ENCODE measurements at regions not wholly inside any gene's neighbourhood (a gene's known extent, or its start where the extent isn't known, plus 50 kb on each side); places are given as distances from the start of the nearest gene placed in this dataset.
A peak's percentile ranks its signal among the peaks of the same experiment; 100 is the strongest.
"Not testable (repeated sequence)": the region's sequence is repeated elsewhere in the genome, so short reads cannot be mapped to it uniquely, and the experiment has no call there.

DNA sequence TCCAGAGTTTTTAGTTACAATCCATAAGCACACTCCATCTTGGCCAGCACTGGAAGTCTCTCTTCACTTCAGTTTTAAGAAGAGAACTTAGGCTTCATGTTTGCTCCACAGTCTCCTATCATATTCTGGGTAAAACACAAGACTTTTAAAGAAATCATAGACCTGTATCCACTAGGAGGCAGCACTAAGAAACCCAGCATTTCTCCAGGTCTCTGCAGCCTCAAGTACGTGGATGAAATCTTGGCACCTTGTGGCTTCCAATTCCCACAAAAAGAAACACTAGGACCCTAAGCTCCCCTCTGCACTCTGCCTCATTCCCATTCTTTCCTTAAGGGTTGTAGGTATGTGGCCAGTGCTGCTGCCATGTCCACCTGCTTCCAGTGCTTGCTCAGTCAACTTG is 367.3 kb upstream of the CASK start:
- no peak for DNase-seq

DNA sequence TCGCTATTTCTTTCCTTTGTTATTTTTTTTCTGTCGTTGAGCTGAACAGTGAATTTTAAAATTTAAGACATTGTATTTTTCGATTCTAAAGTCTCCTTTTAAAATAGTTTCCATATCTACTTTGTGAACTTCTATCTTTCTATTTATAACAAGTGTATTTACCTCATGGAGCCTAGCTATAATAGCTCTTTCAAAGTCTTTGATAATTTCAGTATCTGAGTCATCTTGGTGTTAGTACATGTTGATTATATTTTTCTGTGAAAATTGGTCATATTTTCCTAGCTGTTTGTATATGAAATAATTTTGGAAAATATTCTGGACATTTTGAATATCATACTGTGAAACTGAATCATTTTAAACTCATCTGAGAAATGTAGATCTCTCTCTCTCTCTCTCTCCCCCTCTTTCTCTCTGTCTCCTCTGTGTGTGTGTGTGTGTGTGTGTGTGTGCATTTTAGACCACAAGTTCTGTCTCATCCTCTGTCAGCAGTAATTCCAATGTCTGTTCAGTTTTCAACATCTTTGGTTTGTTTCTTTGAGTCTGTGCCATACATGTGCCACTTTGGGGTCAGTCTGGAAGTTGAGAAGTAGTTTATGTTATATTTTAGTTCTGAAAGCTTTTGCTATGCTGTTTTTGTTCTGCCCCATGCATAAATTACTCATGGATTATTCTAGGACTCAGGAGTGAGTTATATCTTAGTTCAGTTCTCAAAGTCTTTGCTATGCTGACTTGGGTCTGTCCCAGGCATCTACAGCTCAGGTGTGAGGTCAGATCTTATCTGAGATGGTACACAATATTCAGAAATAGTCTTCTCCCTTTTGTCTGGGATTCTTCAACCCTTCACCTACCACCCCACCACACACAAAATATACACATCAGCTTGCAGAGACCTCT is 366.4 kb upstream of the CASK start:
- DNase-seq = no peak

DNA sequence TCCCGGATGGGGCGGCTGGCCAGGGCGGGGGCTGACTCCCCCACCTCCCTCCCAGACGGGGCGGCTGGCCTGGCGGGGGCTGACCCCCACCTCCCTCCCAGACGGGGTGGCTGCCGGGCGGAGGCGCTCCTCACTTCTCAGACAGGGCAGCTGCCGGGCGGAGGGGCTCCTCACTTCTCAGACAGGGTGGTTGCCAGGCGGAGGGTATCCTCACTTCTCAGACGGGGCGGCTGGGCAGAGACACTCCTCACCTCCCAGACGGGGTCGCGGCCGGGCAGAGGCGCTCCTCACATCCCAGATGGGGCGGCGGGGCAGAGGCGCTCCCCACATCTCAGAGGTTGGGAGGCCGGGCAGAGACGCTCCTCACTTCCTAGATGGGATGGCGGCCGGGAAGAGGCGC is 362.3 kb upstream of the CASK start:
- DNase-seq = not testable (repeated sequence)

DNA sequence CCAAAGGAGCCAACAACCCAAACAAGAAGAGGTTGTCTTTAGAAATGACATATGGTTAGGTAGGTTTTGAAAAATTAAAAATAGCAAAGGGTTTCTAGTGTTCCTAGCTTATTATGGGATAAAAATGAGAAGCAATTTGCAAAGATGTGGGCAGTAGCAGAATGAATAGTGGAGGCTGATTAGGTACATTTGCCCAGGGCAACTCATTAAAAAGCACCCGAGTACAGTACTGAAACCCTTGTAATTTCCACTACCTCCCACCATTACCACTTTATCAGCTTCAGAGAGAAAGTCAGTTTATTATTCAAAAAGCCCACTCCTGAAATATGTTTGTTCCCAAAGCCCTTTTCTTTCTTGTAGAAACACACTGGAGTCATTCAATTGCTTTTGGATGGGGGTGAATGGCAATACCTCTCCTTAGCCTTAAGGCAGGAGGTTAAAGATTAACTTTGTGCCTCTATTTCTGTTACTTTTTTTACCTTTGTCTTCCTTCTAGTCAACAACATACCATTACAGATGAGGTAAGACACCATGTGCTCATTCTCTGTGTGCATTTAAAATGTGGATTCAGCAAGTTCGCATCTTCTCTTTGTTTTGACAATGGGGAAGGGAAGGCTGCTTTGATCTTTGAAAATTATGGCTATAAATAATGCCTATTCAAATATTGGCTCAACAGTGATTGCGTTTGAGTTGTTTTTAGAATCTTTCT is 353.8 kb upstream of the CASK start:
- no peak for DNase-seq

DNA sequence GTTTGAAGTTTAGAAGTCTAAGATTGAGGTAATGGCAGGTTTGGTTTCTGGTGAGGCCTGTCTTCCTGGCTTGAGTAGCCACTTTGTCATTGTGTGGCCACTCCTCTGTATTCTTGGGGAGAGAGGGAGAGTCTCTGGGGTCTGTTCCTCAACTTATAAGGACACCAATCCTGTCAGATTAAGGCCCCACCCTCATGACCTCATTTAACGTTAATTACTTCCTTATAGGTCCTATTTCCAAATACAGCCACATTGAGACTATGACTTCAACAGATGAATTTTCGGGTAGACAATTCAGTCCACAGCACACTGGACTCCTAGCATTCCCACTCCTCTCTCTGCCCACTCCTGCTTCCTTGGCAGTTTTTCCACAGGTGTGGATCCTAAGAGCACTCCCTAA is 350.8 kb upstream of the CASK start:
- no peak for DNase-seq

DNA sequence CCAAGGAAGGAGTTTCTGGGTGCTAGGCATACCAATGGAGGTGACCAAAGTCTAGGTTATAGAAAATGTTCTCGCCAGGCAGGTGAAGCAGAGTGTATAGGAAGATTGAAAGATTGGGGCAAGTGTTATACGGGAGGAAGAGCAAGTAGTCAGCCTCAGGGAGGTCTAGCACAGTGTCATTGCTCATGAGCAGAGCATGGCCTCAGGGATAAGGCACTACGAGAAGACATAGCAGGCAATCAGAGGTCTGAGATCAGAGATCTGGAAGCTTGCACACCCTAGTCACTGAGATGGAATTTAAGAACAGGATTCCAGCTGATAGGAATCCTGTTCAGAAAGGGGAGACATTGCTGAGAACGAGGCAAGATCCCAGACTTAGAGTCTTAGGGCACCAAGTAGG is 350.0 kb upstream of the CASK start:
- no peak for DNase-seq

DNA sequence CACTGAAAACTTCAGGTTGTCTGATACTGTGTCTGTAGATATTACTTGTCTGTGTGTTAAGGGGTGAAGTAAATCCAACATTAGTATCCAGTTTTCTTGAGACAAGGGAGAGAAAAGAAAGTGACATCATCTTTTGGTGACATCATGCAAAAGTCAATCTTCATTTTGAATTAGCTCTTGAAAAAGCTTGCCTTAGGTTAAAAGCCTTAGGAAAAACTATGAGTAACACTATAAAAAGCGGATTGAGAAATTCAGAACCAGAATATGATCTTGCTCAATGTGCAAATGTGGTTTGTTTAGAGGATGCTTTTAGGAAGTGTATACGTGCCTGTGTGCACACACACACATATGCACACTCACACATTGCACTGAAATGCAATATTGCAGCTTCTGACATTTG is 345.8 kb upstream of the CASK start:
- no peak for DNase-seq

DNA sequence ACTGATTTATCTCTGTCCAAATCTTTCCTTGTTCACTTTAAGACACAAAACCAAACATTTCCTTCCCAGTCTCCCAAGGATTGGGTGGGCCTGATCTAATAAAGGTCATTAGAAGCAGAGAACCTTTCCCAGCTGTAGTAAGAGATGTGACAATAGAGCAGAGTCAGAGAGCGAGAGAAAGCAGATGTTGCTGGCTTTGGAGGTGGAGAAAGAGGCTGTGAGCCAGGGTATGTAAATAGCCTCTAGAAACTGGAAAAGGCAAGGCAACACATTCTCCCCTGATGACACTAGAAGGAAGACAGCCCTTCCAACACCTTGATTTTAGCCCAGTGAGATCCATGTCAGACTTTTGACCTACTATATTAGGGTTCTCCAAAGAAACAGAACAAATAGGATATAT is 337.5 kb upstream of the CASK start:
- no peak for DNase-seq

DNA sequence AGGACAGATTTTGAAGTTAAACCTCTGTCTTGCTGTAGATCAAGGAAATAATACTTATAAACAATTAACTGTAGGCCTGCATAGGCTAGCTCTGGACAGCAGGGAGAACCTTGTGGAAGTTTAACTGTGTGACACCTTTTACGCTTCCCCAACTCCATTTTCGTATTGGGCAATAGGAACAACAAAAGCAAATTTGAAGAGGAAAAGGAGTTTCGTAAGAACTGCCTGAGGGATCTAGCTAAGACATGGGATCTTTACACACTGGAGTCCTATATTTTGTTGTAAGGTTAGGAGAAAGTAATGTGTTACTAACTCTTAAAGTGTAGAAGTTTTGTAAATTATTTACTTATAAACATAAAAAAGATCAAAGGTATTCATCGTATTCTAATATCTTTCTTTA is 324.9 kb upstream of the CASK start:
- DNase-seq = no peak

DNA sequence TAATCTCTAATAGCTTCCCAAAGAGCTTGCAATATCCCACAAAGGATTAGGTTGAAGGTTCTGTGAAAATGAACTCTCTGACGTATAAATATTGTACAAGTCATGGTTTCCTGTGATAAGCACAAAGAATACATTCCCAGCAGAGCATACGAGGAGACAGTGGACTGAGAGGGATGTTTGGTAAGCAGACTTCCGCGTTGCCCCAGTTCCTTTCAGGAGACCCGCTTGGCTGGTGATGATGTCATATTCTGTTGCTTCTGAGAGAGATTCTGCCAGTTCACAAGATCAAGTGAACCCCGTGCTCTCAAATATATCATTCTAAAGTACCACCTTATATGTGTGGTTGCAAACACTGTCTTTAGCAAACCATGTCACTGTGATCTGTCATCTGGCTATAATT is 323.9 kb upstream of the CASK start:
- no peak for DNase-seq

DNA sequence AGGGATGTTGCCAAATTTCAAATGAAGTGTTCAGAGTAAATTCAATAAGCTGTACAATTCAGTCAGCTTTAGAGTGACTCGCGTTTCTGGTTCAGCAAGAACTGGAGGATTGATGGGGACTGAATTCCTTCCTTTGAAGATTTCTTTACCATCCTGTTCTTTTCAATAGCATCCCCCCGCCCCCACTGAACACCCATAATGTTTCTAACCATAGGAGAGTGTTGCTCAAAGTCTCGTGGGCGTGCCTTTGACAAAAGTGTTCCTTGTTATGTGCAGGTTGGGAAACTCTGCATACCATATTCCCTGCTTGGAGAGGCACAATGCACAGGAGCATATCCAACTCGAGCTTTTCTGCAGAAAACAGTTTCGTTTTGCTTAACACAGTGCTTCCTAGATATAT is 323.5 kb upstream of the CASK start:
- DNase-seq = no peak

DNA sequence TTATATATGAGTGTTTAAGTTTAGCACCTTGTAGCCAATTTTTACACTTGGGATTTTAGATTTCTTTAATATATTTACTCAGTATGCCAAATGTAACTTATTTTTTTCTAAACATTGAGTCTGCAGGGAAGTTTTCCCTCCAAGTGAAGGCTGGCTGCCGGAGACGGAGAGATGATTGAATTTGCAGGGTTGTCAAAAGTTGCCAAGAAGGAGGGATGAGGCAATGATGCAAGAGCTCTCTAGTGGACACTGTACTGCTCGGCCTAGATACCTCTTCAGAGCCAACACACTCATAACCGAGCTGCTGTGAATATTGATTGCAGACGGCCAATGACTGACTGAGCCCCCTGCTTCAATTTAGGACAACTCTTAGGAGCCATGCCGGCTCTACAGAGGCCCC is 318.6 kb upstream of the CASK start:
- DNase-seq = peak; percentile 48

DNA sequence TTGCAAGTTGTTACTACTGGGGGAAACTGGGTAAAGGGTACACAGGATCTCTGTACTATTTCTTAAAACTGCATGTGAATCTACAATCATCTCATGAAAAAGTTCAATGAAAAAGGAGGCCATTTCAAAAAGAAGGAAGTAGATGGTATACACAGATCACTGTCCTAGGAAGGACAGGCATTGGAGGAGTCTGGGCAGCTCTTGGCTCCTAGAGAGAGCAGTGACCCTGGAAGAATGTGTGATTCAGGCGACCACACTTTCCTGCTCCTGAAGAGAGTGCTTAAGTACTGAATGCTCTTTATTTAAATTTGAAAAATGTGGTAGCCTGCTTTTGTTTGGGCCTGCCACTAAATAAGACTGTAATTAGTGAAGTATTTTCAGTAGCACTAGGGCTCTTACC is 318.1 kb upstream of the CASK start:
- DNase-seq = no peak

DNA sequence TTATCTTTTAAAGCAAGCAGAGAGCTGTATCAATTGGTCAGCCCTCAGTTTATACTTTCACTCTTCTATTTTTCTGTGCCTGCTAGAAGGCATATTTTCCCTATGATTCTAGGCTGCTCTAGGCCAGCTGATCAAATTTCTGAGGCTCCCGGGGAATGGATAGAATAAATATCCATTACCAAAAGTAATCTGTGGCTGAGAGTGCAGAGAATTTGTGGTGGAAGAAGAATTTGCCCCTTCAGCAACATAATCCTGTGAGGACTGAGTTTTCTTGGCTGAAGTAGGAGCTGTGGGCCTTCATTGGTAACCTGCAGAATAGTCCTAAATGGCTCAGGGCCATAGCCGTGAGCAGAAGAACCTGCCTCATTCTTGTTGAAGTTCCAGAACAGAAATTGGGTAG is 314.6 kb upstream of the CASK start:
- DNase-seq = no peak

DNA sequence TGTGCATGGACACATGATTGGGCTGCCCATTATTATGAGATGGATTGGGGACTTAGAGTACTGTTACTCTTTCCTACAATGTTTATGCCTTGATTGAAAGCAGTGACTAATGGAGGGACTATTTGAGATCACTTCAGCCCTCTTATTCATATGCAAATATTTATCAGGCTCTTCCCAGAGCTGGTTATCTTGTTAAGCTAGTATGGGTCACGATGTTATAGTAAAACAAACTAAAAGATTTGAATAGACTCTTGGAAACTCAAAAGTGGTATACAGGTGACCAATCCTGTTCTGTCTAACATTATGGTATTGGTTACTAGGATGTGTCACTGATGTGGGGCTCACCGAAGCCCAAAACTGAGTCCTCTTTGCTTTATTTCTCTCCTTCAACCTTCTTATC is 306.2 kb upstream of the CASK start:
- no peak for DNase-seq

DNA sequence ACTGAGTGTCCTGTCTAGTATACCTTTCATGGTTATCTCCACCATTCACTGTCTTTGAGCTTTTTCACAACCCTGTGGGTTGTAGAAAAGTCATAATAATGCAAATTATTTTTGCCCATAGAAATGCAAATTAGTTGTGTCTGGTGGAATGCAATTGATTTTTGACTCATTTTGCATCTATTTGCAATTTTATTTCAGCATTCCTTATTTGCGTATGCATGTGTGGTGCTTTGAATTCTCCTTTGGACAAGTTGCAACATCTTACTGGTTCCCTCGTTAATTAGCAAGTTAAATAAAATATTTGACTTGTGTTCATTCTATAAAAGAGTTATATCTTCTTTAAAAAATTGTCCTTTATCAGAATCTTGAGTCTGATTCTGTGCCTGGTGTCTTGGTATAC is 297.3 kb upstream of the CASK start:
- no peak for DNase-seq

DNA sequence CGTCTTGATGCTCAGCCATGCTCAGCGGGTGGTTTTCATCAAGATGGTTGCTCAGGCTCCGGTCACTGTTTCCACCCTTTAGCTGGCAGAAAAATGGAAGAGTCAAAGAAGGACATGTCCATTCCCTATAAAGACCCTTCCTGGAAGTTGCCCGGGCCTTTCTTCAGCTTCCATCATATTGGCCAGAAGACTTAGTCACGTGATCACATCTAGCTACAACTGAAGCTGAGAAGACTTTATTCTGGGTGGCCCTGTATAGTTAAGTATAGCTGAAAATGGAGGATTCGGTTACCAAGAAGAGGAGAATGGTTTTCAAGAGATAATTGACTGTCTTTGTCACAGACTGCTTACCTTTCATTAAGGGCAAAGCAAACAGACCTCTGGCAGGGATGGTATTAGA is 296.7 kb upstream of the CASK start:
- no peak for DNase-seq

DNA sequence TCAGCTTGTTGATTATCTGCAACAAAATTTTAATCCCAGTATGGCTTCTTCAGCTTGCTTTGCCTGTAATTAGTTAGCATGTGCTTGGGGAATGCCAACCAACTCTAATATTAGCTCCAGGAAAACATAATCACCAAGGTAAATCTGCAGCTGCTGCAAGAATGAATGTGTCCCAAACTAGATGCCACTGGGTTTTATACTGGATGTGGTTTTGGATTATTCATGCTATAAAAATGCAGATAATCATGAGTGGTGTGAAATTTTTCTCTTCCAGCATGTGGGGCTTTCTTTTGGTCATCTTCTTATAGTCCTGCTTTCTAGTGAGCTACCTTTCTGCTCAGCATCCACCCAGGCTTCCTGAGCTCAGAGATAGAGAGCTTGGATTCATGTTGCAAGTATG is 295.9 kb upstream of the CASK start:
- DNase-seq = no peak

DNA sequence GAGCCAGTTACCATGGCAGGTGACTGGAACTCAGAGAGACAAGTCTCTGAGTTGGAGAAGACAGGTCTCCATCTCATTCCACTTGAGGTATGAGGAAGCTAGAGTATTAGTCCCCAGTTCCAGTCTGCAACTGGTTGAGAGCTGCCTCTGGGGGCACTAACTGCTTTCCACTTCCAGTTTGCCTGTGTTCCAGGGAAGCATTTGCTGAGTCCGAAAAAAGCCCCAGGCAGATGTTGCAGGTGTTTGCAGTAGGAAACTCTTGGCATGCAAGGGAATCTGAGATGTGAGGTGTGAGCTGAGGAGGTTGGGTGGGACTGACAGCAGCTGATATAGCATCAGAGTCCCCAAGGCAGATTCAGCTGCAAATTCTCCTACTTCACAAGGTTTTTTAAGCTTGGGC is 272.2 kb upstream of the CASK start:
- DNase-seq = no peak

DNA sequence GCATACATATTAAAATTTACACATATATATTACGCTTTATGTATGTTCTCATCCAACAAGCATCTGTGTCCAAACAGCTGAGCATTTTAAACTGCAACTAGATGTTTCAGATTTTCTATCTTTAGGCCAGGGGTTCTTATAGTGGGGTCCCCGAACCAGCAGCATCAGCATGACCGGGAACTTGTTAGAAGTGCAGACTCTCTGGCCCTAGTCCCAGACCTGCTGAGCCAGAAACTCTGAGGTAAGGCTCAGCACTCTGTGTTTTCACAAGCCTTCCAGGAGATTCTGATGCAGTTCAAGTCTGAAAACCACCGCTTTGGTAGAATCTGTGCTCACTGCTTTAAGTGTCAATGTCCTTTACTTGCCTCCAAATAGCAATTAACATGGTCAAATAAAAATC is 266.2 kb upstream of the CASK start:
- DNase-seq = peak; percentile 45

DNA sequence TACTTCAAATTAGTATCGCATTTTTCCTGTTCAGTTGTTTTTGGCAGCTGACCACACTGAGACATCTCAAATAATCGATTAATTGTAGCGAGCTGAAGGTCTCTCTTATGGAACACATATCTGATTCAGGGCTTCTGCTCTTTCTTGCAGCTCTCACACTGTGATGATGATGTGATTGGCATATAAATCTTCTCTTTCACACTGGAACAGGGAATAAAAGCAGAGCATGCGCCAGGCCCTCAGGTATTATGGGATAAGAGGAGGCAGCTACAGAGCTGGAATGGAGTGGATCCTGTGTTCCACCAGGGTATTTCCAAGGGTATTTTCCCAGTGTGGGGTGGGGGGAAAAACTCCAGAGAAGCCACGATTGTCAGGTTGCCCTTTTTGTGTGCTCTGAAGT is 265.4 kb upstream of the CASK start:
- no peak for DNase-seq

DNA sequence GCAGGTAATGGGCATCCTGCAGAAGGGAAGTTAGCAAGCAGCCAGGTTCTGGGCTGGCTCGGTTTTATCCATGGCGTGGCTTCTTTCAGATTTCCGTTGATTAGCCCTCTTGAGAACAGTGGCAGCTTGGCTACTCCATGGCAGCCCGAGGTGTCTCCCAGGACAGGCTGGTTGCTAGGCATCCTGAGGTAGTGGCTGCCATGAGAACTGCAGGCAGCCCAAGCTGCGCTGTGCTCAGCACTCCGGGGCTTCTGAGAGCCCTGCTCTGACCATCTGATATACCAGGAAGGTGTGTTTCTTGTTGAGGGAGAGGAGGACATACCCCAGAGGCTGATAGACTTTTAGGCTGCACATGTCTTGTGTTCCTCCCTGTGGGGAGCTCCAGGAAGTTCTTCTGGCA is 253.4 kb upstream of the CASK start:
- no peak for DNase-seq

DNA sequence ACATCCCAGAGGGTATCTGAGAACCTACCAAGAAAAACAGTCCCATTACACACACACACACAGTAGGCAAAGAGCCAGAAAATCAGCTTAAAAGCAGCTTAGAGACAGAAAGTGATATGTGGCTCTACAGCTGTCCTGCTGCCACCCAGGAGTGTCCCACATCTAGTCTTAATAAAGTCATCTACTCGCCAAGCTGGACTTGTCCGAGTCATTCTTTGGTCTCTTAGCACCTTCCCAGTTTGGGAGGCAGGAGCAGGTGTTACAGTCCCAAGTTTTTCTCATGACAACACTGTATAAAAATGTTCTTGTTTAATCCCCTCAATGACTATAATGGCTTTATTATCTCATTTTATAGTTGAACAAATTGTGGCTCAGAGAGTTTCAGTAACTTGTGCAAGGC is 252.5 kb upstream of the CASK start:
- no peak for DNase-seq

DNA sequence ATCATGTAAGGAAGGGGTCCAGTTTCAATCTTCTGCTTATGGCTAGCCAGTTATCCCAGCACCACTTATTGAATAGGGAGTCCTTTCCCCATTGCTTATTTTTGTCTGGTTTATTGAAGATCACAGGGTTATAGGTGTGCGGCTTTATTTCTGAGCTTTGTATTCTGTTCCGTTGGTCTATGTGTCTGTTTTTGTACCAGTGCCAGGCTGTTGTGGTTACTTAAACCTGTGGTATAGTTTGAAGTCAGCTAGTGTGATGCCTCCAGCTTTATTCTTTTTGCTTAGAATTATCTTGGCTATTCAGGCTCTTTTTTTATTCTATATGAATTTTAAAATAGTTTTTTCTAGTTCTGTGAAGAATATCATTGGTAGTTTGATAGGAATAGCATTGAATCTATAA is 234.6 kb upstream of the CASK start:
- not testable (repeated sequence) for DNase-seq

DNA sequence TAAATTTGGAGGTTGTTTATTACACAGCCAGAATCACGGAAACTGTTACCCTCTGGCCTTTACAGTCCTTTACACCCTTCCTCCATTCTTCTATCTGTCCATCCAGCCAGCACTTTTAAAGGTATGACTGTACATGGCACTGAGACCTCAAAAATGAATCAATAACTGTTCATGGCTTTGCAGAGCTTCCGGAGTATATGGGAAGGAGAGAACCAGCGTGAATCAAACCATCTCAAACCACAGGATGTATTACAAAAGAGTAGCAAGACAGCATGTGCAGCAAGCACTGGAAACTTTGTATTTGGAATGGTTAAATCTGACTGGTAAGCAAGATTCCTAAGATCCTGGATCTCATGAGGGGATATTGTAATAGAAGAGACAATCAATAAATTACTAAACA is 228.5 kb upstream of the CASK start:
- DNase-seq = no peak
